Stimulated activated naive CD8-positive, alpha-beta T cell treated with anti-CD3 and anti-CD28 coated beads, Interleukin-15, Interleukin-2, amounts not matched to agents 100 ng/mL and 50 ng/mL, for 24 hours (primary cell): ENCODE measurements at regions not wholly inside any gene's neighbourhood (a gene's known extent, or its start where the extent isn't known, plus 50 kb on each side); places are given as distances from the start of the nearest gene placed in this dataset.

Experiments
- H3K27ac Mint-ChIP-seq: one replicate; pipeline ENCODE4 v1.8.0; 2021; ENCODE audit warnings: mild to moderate bottlenecking, mixed read lengths
- H3K27me3 Mint-ChIP-seq: one replicate; pipeline ENCODE4 v1.8.0; 2021; ENCODE audit warnings: mixed read lengths
- H3K36me3 Mint-ChIP-seq: one replicate; pipeline ENCODE4 v1.8.0; 2021; ENCODE audit warnings: low read depth, mixed read lengths
- H3K4me1 Mint-ChIP-seq: one replicate; pipeline ENCODE4 v1.8.0; 2021; ENCODE audit warnings: low read depth, mixed read lengths
- H3K4me3 Mint-ChIP-seq: one replicate; pipeline ENCODE4 v1.8.0; 2021; ENCODE audit warnings: mild to moderate bottlenecking, mixed read lengths
- H3K9me3 Mint-ChIP-seq: one replicate; pipeline ENCODE4 v1.8.0; 2021; ENCODE audit warnings: mixed read lengths

GRCh38 chr5:130714200-130714599 is 450.9 kb downstream of the HINT1 start:
- Mint-ChIP-seq H3K36me3 (no peaks in the 10 kb centered on the region), H3K9me3 (no peaks in the 10 kb centered on the region), H3K27me3 (peaks cover 23% of the 10 kb centered on the region), H3K4me1 (no peaks in the 10 kb centered on the region), H3K27ac (no peak overlapping the region), H3K4me3 (no peak overlapping the region)

- no peaks in the 10 kb centered on the region for H3K9me3 Mint-ChIP-seq
- H3K27me3 Mint-ChIP-seq, result peaks cover 25% of the 10 kb centered on the region
- H3K4me3 Mint-ChIP-seq, result no peak overlapping the region
- no peak overlapping the region for H3K27ac Mint-ChIP-seq
- no peaks in the 10 kb centered on the region for H3K36me3 Mint-ChIP-seq
- no peaks in the 10 kb centered on the region for H3K4me1 Mint-ChIP-seq
Measured at GRCh38 chr5:130712324-130712723, 452.7 kb downstream of the HINT1 start.

DNA sequence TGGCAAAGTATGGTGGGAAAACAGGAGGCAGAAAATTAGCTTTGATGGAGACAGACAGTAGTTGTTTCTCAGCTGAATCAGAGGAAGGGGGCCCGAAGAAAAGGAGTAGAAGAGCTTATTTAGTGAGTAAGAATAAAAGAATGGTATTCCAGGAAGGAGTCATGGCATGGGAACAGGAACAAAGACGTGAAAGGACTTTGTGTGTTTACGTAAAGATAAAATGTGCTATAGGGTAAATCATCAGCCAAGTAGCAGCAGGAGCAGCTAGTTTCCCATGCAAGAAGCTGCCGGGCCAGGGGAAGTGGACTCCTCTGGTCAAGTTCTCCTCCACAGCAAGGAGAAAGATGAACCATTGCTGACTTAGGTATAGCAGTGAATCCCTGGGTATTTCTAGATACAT is 454.5 kb downstream of the HINT1 start:
- no peak overlapping the region for H3K27ac Mint-ChIP-seq
- H3K9me3 Mint-ChIP-seq, result no peaks in the 10 kb centered on the region
- H3K4me3 Mint-ChIP-seq, result no peak overlapping the region
- no peaks in the 10 kb centered on the region for H3K36me3 Mint-ChIP-seq
- peaks cover 19% of the 10 kb centered on the region for H3K27me3 Mint-ChIP-seq
- no peaks in the 10 kb centered on the region for H3K4me1 Mint-ChIP-seq

GRCh38 chr5:130708754-130709153 is 456.3 kb downstream of the HINT1 start:
- Mint-ChIP-seq H3K4me3 (no peak overlapping the region), H3K9me3 (no peaks in the 10 kb centered on the region), H3K4me1 (no peaks in the 10 kb centered on the region), H3K27ac (no peak overlapping the region), H3K36me3 (no peaks in the 10 kb centered on the region), H3K27me3 (peaks cover 15% of the 10 kb centered on the region)

DNA sequence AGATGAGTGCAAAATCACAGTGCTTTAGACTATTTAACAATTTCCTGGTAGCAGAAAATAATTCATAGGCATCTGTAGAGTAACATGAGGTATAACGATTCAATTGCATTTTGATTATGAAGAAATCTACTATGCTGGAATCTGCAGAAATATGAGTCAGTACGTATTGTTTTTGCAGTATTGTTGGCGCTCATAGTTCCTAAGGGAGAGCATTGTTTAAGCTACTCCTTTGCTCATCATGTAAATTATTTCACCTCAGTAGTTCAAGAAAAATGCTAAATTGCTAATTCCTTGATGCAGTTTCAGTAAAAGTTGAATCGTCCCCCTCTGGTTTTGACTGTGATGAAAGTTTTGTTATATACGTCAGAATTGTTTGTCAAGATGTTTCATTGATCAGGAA is 458.4 kb downstream of the HINT1 start:
- Mint-ChIP-seq H3K36me3 (no peaks in the 10 kb centered on the region), H3K27ac (no peak overlapping the region), H3K9me3 (no peaks in the 10 kb centered on the region), H3K27me3 (peaks cover 18% of the 10 kb centered on the region), H3K4me3 (no peak overlapping the region), H3K4me1 (no peaks in the 10 kb centered on the region)

- no peak overlapping the region for H3K4me3 Mint-ChIP-seq
- no peak overlapping the region for H3K27ac Mint-ChIP-seq
- peaks cover 16% of the 10 kb centered on the region for H3K27me3 Mint-ChIP-seq
- H3K4me1 Mint-ChIP-seq, result no peaks in the 10 kb centered on the region
- H3K9me3 Mint-ChIP-seq, result no peaks in the 10 kb centered on the region
- H3K36me3 Mint-ChIP-seq, result no peaks in the 10 kb centered on the region
Measured at GRCh38 chr5:130705368-130705767, 459.7 kb downstream of the HINT1 start.

DNA sequence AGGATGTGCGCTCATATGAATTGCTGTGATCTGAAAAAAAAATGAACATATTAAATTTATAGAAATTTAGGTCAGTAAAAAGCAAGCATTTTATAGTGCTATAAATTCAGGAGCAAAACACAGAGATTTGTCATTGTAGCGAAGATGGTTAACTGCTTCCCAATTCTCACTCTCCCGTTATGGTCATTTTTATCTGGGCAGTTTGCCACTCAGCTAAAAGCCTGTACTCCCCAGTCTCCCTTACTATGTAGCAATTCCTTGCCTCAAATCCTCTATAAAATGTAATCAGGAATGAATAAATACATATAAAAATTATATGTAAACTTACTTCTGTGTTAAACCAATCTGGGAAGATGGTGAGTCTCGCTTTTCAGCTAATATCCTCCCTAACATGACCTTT is 471.5 kb downstream of the HINT1 start:
- H3K27ac Mint-ChIP-seq, result no peak overlapping the region
- no peak overlapping the region for H3K4me3 Mint-ChIP-seq
- no peaks in the 10 kb centered on the region for H3K36me3 Mint-ChIP-seq
- H3K27me3 Mint-ChIP-seq, result peaks cover 21% of the 10 kb centered on the region
- H3K9me3 Mint-ChIP-seq, result no peaks in the 10 kb centered on the region
- no peaks in the 10 kb centered on the region for H3K4me1 Mint-ChIP-seq

GRCh38 chr5:130692770-130693169 is 472.3 kb downstream of the HINT1 start:
- Mint-ChIP-seq H3K36me3 (no peaks in the 10 kb centered on the region), H3K27ac (no peak overlapping the region), H3K4me1 (no peaks in the 10 kb centered on the region), H3K4me3 (no peak overlapping the region), H3K27me3 (peaks cover 20% of the 10 kb centered on the region), H3K9me3 (no peaks in the 10 kb centered on the region)

- H3K4me1 Mint-ChIP-seq, result no peaks in the 10 kb centered on the region
- no peaks in the 10 kb centered on the region for H3K36me3 Mint-ChIP-seq
Measured at GRCh38 chr5:130689831-130690230, 475.2 kb downstream of the HINT1 start.

DNA sequence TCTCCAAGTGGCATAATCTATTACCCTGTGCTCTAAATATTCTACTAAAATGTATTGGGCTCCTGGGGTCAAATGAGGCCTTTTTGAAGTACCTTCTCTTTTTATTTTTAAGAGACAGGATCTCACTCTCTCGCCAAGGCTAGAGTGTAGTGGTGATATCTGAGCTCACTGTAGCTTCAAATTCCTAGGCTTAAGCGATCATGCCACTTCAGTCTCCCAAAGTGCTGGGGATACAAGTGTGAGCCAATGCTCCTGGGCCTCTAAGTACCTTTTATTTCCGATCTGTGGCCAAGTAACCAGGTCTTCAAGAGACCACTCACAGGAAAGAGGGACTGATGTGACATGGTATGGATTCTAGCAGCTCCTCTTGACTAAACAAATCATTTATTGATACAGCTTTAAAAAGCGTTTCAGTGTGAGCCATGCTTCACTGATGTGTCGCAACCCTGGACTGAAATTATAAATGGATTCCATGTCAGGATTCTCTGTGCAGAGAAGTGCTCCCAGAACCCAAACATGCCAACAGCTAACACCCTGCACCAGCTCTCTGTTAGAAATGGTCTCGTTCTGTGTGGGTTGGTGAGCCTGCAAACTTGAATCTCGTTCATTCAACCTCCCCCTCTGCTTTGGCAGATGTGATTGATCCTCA is 477.8 kb downstream of the HINT1 start:
- no peaks in the 10 kb centered on the region for H3K4me1 Mint-ChIP-seq
- H3K27ac Mint-ChIP-seq, result no peak overlapping the region
- peaks cover 20% of the 10 kb centered on the region for H3K27me3 Mint-ChIP-seq
- H3K4me3 Mint-ChIP-seq, result no peak overlapping the region
- no peaks in the 10 kb centered on the region for H3K9me3 Mint-ChIP-seq
- H3K36me3 Mint-ChIP-seq, result no peaks in the 10 kb centered on the region

More at GRCh38 chr5:130689831-130690230, 475.2 kb downstream of the HINT1 start:
- Mint-ChIP-seq H3K27me3 (peaks cover 20% of the 10 kb centered on the region), H3K4me3 (no peak overlapping the region), H3K27ac (no peak overlapping the region), H3K9me3 (no peaks in the 10 kb centered on the region)

DNA sequence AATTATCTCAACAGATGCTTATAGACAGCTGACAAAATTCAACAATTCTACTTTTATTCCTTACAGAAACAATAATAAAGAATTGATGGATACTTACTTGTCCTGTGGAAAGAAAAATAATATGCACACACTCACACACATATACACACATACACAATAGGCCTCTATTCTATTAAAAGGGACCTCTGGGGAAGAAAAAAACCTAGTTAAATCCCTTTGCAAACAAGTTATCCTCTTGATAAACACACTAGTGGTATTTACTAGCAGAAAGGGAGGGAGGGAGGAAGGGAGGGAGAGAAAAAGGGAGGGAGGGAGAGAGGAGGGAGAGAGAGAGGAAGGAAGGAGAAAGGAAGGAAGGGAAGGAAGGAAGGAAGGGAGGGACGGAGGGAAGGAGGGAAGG is 486.4 kb downstream of the HINT1 start:
- no peak overlapping the region for H3K27ac Mint-ChIP-seq
- H3K4me1 Mint-ChIP-seq, result no peaks in the 10 kb centered on the region
- no peaks in the 10 kb centered on the region for H3K36me3 Mint-ChIP-seq
- H3K9me3 Mint-ChIP-seq, result no peaks in the 10 kb centered on the region
- H3K27me3 Mint-ChIP-seq, result peaks cover 16% of the 10 kb centered on the region
- no peak overlapping the region for H3K4me3 Mint-ChIP-seq

DNA sequence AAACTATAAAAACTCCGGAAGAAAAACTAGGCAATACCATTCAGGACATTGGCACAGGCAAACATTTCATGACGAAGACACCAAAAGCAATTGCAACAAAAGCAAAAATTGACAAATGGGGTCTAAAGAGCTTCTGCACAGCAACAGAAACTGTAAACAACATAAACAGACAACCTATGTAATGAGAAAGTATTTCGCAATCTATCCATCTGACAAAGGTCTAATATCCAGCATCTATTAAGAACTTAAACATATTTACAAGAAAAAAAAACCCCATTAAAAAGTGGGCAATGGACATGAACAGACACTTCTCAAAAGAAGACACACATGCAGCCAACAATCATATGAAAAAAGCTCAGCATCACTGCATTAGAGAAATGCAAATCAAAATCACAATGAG is 498.6 kb downstream of the HINT1 start:
- H3K4me1 Mint-ChIP-seq, result no peaks in the 10 kb centered on the region
- peaks cover under 1% of the 10 kb centered on the region for H3K27me3 Mint-ChIP-seq
- no peak overlapping the region for H3K27ac Mint-ChIP-seq
- peaks cover 4% of the 10 kb centered on the region for H3K9me3 Mint-ChIP-seq
- no peaks in the 10 kb centered on the region for H3K36me3 Mint-ChIP-seq
- H3K4me3 Mint-ChIP-seq, result no peak overlapping the region

DNA sequence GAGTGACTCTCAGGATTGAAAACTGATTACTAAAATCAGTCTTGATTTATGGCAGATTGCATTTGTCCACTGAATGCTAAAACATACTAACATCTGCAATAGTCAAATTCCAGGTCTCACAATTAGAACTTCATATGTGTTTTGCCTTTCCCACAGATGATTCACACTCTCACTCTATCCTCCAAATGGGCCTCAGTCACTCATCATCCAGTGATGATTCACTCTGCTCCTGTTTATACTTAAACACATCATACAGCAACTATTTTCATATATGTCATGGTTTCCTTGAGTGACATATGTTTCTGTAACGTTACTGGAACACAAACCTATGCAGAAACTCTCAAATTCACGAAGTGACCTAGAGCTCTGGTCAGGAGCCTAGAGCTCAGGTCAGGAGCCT is 512.9 kb downstream of the HINT1 start:
- Mint-ChIP-seq H3K27ac (no peak overlapping the region), H3K27me3 (peaks cover 3% of the 10 kb centered on the region), H3K36me3 (no peaks in the 10 kb centered on the region), H3K4me1 (no peaks in the 10 kb centered on the region), H3K9me3 (no peaks in the 10 kb centered on the region), H3K4me3 (no peak overlapping the region)

GRCh38 chr5:130651440-130651839 is 513.6 kb downstream of the HINT1 start:
- peaks cover 6% of the 10 kb centered on the region for H3K27me3 Mint-ChIP-seq
- no peaks in the 10 kb centered on the region for H3K9me3 Mint-ChIP-seq
- no peak overlapping the region for H3K27ac Mint-ChIP-seq
- no peaks in the 10 kb centered on the region for H3K4me1 Mint-ChIP-seq
- H3K4me3 Mint-ChIP-seq, result no peak overlapping the region
- no peaks in the 10 kb centered on the region for H3K36me3 Mint-ChIP-seq

- Mint-ChIP-seq H3K27me3 (peaks cover 3% of the 10 kb centered on the region), H3K27ac (no peak overlapping the region), H3K9me3 (peaks cover 17% of the 10 kb centered on the region), H3K4me3 (no peak overlapping the region), H3K36me3 (no peaks in the 10 kb centered on the region), H3K4me1 (no peaks in the 10 kb centered on the region)
Measured at GRCh38 chr5:130643321-130643720, 521.7 kb downstream of the HINT1 start.

DNA sequence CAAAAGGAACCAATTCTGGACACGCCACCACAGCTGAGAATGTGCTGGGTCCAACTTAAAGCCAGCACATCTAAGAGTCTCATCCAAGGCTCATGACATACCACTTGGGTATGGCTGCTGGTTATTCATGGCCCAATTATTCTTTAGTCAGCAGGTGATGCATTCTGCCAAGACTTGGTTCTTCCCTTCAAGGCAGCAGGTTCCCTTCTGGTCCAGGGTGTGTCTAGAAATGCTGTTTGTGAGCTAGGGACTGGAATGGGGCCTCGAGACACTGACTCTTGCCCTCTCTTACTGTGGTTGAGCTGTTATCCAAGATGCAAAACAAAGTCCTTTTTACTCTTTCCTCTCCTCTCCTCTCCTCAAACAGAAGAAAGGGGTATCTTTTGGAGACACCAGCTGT is 522.6 kb downstream of the HINT1 start:
- H3K4me1 Mint-ChIP-seq, result no peaks in the 10 kb centered on the region
- no peaks in the 10 kb centered on the region for H3K36me3 Mint-ChIP-seq
- no peak overlapping the region for H3K27ac Mint-ChIP-seq
- peaks cover 17% of the 10 kb centered on the region for H3K9me3 Mint-ChIP-seq
- no peak overlapping the region for H3K4me3 Mint-ChIP-seq
- peaks cover 3% of the 10 kb centered on the region for H3K27me3 Mint-ChIP-seq
